NOMO-1 treated with DMSO at 0.1 percent for 48 hours (cell line): ENCODE measurements at regions not wholly inside any gene's neighbourhood (a gene's known extent, or its start where the extent isn't known, plus 50 kb on each side); places are given as distances from the start of the nearest gene placed in this dataset.
"Not testable (repeated sequence)": the region's sequence is repeated elsewhere in the genome, so short reads cannot be mapped to it uniquely, and the experiment has no call there.

Experiments
- DNase-seq: peaks from one replicate; lab custom pipeline; 2025; ENCODE audit not compliant: unreplicated experiment; lab: John Stamatoyannopoulos, UW

- DNase-seq, result no peak
Observed at GRCh38 chr4:166153548-166153947, 280.5 kb downstream of the TLL1 start.

- DNase-seq, result no peak
Observed at GRCh38 chr4:166162327-166162726, 289.3 kb downstream of the TLL1 start.

- DNase-seq, result peak; percentile 65
Observed at GRCh38 chr4:166165829-166166420, 292.9 kb downstream of the TLL1 start.

- DNase-seq, result peak; percentile 9
Observed at GRCh38 chr4:166169111-166169510, 296.1 kb downstream of the TLL1 start.

GRCh38 chr4:166172619-166173018 lies 299.6 kb downstream of the TLL1 start:
- no peak for DNase-seq

GRCh38 chr4:166174717-166175490 lies 301.9 kb downstream of the TLL1 start:
- DNase-seq, result no peak

- no peak for DNase-seq
Observed at GRCh38 chr4:166182145-166182544, 309.1 kb downstream of the TLL1 start.

GRCh38 chr4:166195101-166195500 lies 322.1 kb downstream of the TLL1 start:
- no peak for DNase-seq

- no peak for DNase-seq
Observed at GRCh38 chr4:166197166-166197565, 324.1 kb downstream of the TLL1 start.

- no peak for DNase-seq
Observed at GRCh38 chr4:166198041-166198440, 325.0 kb downstream of the TLL1 start.

GRCh38 chr4:166198516-166199310 lies 325.7 kb downstream of the TLL1 start:
- DNase-seq, result no peak

- DNase-seq, result no peak
Observed at GRCh38 chr4:166202991-166203390, 330.0 kb downstream of the TLL1 start.

- not testable (repeated sequence) for DNase-seq
Observed at GRCh38 chr4:166212326-166212725, 339.3 kb downstream of the TLL1 start.

GRCh38 chr4:166222271-166222670 lies 349.2 kb downstream of the TLL1 start:
- no peak for DNase-seq

GRCh38 chr4:166228112-166228511 lies 355.1 kb downstream of the TLL1 start:
- no peak for DNase-seq

- DNase-seq, result no peak
Observed at GRCh38 chr4:166229799-166230198, 356.8 kb downstream of the TLL1 start.

- DNase-seq, result no peak
Observed at GRCh38 chr4:166230841-166231240, 357.8 kb downstream of the TLL1 start.

GRCh38 chr4:166239354-166239753 lies 366.3 kb downstream of the TLL1 start:
- DNase-seq, result no peak

- no peak for DNase-seq
Observed at GRCh38 chr4:166252487-166253402, 379.7 kb downstream of the TLL1 start.

- no peak for DNase-seq
Observed at GRCh38 chr4:166257276-166257675, 384.2 kb downstream of the TLL1 start.

GRCh38 chr4:166257891-166258290 lies 384.9 kb downstream of the TLL1 start:
- no peak for DNase-seq
